HCT116 (cell line): ENCODE measurements at regions not wholly inside any gene's neighbourhood (a gene's known extent, or its start where the extent isn't known, plus 50 kb on each side); places are given as distances from the start of the nearest gene placed in this dataset.

Experiments
- CTCF ChIP-seq, 3 experiments: fragments of 200-600 bp in 1 of 3; sonication (generic) in 1 of 3; IDR thresholded peaks in 2 of 3; conservative IDR thresholded peaks in 1 of 3; 2 replicates each; pipeline ENCODE4 v1.5.1; 2012 to 2017; ENCODE audit warnings: low read depth in 2 of 3, low read length in 2 of 3, antibody characterized with exemption in 1 of 3, borderline replicate concordance in 1 of 3, control low read depth in 1 of 3, mild to moderate bottlenecking in 1 of 3, mixed read lengths in 1 of 3, mixed run types in 1 of 3, moderate library complexity in 1 of 3; ENCODE audit not compliant: insufficient read depth in 1 of 3
- POLR2A ChIP-seq: IDR thresholded peaks from 2 replicates; pipeline ENCODE4 v1.7.0; 2011; ENCODE audit warnings: borderline replicate concordance; ENCODE audit not compliant: insufficient read depth, insufficient read length; ENCODE audit errors: extremely low read depth
- ZBTB33 ChIP-seq: IDR thresholded peaks from 2 replicates; pipeline ENCODE4 v1.6.1; 2011; ENCODE audit warnings: mild to moderate bottlenecking, low read length, moderate library complexity; ENCODE audit not compliant: insufficient replicate concordance; ENCODE audit errors: extremely low read depth

- TF ChIP-seq CTCF (IDR thresholded peaks at IDR 0.05 in 2 of 3, conservative IDR thresholded peaks at IDR 0.05 in 1 of 3; ENCODE audit: borderline replicate concordance in 1 of 3, insufficient read depth in 1 of 3, low read depth in 2 of 3, low read length in 2 of 3) = no peak
- no peak for TF ChIP-seq POLR2A
- TF ChIP-seq ZBTB33 = no peak
Measured at GRCh38 chr13:111882351-111882750, 184.6 kb upstream of the SOX1 start.
